HFF-Myc (cell line): ENCODE measurements at regions not wholly inside any gene's neighbourhood (a gene's known extent, or its start where the extent isn't known, plus 50 kb on each side); places are given as distances from the start of the nearest gene placed in this dataset.
"Not testable (repeated sequence)": the region's sequence is repeated elsewhere in the genome, so short reads cannot be mapped to it uniquely, and the experiment has no call there.

Experiments used
- DNase-seq: peaks from one replicate; pipeline ENCODE4 v3.0.0-alpha.2; 2011; ENCODE audit warnings: low read depth; ENCODE audit errors: extremely low read depth
- H3K4me3 ChIP-seq: replicated peaks from 2 replicates; pipeline ENCODE4 v1.5.1; 2011; ENCODE audit warnings: low read depth, mild to moderate bottlenecking, control low read depth, low read length
- TF ChIP-seq, protein P1 (sequence below): IDR thresholded peaks from 2 replicates; pipeline ENCODE4 v1.5.1; 2012; ENCODE audit warnings: mild to moderate bottlenecking, low read depth, low read length, control low read depth; ENCODE audit errors: missing control alignments

- TF ChIP-seq, protein P1, sequence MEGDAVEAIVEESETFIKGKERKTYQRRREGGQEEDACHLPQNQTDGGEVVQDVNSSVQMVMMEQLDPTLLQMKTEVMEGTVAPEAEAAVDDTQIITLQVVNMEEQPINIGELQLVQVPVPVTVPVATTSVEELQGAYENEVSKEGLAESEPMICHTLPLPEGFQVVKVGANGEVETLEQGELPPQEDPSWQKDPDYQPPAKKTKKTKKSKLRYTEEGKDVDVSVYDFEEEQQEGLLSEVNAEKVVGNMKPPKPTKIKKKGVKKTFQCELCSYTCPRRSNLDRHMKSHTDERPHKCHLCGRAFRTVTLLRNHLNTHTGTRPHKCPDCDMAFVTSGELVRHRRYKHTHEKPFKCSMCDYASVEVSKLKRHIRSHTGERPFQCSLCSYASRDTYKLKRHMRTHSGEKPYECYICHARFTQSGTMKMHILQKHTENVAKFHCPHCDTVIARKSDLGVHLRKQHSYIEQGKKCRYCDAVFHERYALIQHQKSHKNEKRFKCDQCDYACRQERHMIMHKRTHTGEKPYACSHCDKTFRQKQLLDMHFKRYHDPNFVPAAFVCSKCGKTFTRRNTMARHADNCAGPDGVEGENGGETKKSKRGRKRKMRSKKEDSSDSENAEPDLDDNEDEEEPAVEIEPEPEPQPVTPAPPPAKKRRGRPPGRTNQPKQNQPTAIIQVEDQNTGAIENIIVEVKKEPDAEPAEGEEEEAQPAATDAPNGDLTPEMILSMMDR = no peak
- no peak overlapping the region for H3K4me3 ChIP-seq
- DNase-seq = no peak
These were observed 694.9 kb upstream of the KCND2 start for GRCh38 chr7:119578116-119578515.

DNA sequence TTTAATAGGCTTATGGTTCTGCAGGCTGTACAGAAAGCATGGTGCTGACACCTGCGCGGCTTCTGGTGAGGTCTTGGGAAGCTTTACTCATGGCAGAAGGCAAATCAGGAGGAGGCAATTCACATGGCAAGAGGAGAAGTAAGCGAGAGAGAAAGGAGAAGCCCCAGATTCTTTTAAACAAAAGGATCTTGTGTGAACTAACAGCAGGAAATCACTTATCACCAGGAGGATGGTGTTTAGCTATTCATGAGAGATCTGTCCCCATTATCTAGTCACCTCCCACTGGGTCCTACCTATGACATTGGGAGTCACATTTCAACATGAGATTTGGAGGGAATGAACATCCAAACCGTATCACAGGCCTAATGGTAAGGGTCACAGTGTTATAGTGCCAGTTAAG lies 678.0 kb upstream of the KCND2 start:
- no peak overlapping the region for H3K4me3 ChIP-seq
- DNase-seq = no peak
- TF ChIP-seq, protein P1 = no peak

DNA sequence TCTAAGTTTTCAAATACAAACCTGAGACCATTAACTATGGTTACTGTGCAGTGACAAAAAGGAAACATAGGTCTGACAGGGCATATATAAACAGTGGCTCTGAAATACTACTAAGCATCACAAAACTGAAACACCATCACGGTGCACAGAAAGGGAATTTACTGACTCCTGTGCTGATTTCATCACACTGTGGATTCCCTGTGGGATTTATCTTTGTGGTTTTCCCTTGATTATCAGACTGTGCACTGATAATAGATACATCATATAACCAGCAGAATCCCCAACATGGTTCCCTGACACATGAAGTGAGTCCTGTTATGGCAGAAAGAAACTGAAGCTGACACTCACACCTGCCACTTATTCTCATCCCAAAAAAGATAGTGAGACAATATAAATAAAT lies 676.3 kb upstream of the KCND2 start:
- TF ChIP-seq, protein P1 = no peak
- no peak overlapping the region for H3K4me3 ChIP-seq
- no peak for DNase-seq

GRCh38 chr7:119606297-119606696 lies 666.7 kb upstream of the KCND2 start:
- no peak for DNase-seq
- TF ChIP-seq, protein P1 = no peak
- no peak overlapping the region for H3K4me3 ChIP-seq

- H3K4me3 ChIP-seq = no peak overlapping the region
- TF ChIP-seq, protein P1 = no peak
- DNase-seq = no peak
These were observed 652.2 kb upstream of the KCND2 start for GRCh38 chr7:119620769-119621168.

DNA sequence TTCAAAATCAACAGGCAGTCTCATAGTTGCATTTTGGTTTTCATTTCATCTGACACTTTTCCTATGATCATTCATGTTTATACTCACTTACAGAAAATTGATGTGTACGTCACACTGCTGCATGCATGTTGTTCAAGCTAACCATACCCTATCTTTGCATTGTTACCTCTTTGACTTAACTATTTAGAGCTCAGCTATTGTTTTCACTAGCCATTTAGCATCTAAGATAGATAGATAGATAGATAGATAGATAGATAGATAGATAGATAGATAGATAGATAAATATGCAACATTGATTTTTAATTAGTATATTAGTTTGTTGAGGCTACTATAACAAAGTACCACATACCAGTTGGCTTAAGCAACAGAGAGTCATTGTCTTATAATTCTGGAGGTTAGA lies 649.5 kb upstream of the KCND2 start:
- DNase-seq = no peak
- H3K4me3 ChIP-seq = no peak overlapping the region
- TF ChIP-seq, protein P1 = no peak

- no peak for DNase-seq
- TF ChIP-seq, protein P1 = no peak
- no peak overlapping the region for H3K4me3 ChIP-seq
These were observed 642.5 kb upstream of the KCND2 start for GRCh38 chr7:119630406-119630969.

- DNase-seq, H3K4me3 ChIP-seq: not testable (repeated sequence)
These were observed 639.2 kb upstream of the KCND2 start for GRCh38 chr7:119633812-119634211.
